ENCODE measurements at regions not wholly inside any gene's neighbourhood (a gene's known extent, or its start where the extent isn't known, plus 50 kb on each side); places are given as distances from the start of the nearest gene placed in this dataset.

DNA sequence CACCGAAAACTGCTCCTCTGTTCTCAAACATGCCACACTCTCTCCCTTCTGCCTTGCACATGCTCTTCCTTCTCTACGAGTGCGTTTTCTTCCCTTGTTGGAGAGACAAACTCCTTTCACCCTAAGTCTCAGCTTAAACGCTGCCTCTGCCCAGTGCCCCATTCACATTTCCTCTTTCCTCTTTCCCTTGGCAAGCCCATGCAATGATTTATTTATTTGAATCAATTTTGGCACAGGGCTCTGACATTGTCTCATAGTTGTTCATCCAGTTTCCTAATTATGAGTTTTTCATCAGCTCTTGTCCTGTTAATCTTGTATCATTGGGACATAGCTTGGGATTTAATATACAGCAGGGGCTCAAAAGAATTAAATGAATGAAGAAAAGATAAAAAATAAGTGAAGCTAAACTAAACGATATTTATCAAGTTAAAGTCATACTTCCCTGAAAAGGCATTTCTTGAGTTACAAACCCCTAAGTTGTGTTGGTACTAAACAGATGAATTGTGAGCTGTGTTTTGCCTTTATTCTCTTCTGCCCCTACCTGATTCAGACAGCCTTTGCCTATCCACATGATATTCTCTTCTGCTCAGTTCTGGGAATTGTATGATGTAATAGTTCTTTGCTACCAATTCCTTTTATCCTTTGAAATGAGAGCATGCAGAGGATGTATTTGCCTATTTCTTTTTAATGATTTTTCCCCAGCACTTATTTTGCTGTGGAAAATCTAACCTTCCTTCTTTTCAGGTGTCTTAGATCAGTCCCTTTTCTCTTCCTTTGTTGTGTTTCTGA is 704.4 kb downstream of the UTRN start:
- no peak for DNase-seq

DNA sequence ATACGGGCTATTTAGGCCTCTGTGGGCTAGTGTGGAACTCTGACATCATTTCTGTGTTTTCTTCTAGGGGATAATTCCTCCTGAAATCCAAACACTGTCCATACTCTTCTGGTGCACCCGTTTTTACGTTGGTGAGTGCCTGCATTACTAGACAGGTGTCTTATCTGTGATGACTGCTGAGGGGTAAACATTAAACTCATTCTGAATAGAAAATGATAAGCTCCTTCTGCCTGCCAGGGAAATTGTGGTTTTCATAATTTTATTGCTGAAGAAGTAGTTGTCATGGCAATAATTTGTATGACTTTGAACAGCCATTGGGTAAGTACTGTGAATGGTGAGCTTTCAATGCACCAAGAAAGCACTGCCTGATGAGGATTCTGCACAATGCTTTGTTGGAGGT is 705.6 kb downstream of the UTRN start:
- no peak for DNase-seq

- no peak for DNase-seq
Measured at GRCh38 chr6:144993870-144994269, 708.7 kb downstream of the UTRN start.

DNA sequence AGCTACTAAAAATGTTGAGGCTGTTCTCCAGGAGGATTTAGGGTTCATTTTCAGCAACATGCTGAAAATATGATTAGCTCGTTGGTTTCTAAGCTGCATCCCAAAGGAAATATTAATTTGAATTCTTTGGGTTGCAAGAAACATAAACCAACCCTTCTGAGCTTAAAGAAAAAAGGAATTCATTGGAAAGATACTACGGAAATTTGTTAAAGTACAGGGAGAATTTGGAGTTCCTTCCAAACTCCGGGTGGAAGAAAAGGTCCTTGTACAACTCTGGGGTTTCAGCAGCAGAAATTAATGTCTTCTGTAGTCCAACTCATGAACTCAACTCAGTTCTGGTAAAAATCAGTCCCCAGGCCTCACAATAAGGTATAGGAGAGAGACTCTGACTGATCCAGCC is 712.9 kb downstream of the UTRN start:
- DNase-seq = no peak

GRCh38 chr6:144999127-144999526 is 714.0 kb downstream of the UTRN start:
- no peak for DNase-seq

DNA sequence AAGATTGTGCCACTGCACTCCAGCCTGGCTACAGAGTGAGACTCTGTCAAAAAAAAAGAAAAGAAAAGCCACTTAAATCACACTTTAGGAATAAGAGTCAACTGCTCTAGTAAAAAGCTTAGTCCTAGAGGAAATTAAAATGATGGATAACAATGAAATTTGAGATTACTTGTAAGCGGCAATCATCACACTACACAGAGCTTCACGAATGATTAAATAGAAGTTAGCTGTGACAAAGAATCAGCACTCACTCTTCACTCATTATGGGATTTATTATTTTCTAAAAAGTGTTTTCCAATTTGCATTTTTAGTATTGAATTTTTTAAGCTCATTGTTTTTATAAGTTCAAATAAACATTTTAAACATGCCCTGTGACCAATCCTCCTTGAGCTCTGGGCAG is 718.0 kb downstream of the UTRN start:
- no peak for DNase-seq

DNA sequence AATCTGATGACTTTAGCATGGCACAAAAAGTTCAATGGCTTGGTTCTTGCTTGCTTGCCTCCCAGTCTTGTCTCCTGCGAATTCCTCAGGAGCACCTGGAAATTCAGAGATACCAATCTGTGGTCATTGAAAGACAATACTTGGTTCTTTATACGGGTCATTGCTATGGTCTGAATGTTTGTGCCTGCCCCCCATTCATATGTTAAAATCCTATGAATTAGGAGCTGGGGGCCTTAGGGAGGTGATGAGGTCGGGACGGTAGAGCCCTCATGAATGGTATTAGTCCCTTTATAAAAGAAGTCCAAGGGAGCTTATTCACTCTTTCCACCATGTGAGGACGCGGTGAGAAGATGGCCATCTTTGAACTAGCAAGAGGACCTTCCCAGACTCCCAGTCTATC is 721.8 kb downstream of the UTRN start:
- no peak for DNase-seq

DNA sequence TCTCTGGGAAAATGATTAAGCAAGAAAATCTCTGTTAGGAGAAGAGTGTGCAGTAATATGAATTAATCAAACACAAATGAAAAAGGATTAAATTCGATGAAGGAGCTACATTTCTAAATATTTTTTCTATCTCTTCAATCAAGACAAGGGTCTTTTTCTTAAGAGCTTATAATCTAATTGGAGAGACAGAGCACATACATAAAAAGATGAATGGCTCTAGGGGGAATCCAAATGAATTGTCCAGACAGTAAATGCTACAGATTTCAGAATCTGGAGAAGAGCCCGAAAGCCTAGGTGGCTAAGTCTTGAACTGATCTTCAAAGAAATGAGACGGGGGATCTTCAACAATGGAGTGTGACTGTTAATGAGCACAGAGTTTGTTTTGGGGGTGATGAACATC is 723.6 kb downstream of the UTRN start:
- DNase-seq = no peak

- no peak for DNase-seq
Measured at GRCh38 chr6:145009711-145010110, 724.6 kb downstream of the UTRN start.

DNA sequence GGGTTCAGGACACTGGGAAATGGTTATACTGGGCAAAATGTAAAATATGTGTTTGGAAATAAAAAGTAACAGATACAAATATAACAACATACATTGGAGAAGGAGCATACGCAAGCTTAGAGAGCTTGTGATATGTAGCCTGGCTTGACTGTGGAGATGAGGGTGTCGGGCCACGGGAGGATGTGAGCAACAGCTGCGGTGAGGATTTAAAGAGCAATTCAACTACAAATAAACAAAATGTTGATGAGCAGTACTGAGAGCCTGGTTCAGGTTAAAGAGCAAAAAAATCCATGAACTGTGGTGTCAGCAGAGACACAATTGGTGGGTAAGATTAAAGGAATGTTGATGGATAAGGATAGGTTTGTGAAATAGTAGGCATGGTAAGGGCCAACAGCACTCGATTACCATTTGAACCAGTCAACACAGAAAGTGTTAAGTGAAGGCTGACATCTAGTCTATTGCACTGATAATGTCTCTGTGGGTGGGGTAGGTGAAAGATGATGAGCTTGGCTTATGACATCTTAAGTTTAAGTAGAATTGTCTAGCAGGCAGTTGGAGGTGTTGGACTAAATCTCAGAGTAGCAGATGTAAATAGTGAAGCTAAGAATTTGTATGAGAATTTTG is 723.2 kb downstream of the EPM2A start:
- DNase-seq = no peak

DNA sequence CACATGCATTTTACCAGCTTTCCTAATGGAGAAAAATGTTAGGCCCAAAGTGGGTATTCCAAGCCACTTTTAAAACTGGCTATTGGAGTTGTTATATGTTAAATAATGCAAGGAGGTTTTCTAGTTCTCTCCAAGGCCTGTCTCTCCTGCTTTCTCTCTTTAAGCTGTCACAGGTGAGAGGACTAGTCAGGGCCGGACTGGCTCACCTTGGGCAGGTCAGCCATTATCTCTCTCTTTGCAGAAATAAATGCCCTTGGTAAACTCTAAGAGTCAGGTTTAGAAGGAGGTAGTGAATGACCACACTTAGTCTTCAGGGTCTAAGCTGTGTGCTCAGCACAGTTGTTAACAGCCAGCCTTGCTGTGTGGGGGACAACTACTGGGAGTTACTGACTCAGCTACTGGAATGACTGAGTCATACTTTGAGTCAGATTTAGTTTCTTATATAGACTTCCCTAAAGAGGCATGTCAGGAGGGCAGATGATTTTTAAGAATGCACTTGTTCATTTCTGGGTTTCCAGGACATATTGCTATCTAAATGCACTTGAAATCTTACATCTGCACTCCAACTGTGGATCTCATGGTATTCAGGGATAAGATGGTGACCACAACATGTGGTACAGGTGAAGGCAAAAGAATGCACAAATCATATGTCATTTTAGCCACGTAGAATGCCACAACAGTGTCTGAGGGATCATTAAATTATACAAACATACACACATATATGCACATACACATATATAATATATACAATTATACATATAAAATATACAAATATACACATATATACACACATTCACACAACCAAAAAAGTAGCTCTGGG is 719.4 kb downstream of the EPM2A start:
- DNase-seq = peak; percentile 94

GRCh38 chr6:145017051-145017450 is 718.3 kb downstream of the EPM2A start:
- DNase-seq = no peak

GRCh38 chr6:145017516-145017915 is 717.8 kb downstream of the EPM2A start:
- DNase-seq = peak; percentile 21

DNA sequence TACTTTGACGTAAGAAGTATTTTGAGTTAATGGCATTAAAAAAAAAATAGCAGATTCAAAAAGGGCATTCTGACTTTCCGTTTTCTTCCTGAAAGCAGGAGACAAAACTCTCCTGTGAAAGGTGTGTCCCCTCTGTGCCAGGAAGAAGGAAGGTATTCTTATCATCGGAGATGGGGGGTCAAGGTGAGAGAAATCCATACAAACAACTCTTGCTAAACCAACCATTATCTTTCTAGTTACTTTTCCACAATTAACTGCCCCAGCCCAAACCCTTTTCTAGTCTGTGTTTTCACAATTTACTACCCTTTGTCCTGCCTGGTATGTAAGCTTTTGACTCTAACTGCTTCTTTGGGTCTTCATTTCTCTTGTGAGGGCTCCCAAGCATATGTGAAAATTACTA is 717.3 kb downstream of the EPM2A start:
- no peak for DNase-seq

DNA sequence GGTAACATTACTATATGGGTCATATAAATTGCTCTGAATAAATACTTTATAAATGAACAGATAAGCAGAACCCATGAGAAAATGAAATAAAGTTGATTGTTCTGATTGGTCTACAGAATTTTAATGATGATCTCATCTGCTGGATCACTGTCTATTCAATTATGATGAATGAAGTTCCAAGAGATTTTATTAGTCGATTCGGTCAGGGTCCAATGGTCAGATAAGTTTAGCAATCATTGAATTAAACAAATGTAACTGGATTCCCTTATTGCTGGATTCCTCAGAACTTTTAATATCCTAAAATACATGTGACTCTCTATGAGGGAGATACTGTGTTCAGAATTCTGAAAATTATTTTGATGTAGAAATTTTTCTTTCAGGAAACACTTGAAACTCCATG is 715.2 kb downstream of the EPM2A start:
- DNase-seq = no peak

- DNase-seq = no peak
Measured at GRCh38 chr6:145020543-145020942, 714.8 kb downstream of the EPM2A start.

DNA sequence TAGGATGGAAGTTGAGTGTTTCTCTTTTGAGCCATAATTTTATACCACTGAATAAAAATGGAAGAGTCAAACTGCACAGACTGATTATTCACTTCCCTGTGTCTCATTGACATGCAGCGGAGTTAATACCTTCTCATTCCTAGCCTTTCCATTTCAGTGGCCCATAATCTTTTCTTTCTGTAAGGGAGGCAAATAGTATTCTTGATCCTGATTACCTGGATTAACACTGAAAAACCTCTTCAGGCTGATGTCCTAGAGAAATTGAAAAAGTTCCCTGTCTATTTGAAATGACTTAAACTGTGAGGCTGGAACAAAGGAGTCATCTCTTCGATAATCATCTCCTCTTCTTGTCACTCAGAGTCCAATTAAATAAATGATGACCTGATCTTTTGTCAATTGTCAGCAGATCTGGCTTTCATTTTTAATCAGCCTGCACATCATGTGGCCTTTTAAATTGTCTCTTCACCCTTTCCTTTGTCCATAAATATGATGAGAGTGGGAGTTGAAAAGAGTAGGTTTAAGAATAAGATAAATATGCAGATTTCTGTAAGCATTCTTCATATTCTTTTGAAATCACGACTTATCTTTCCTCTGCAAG is 713.0 kb downstream of the EPM2A start:
- DNase-seq = no peak

DNA sequence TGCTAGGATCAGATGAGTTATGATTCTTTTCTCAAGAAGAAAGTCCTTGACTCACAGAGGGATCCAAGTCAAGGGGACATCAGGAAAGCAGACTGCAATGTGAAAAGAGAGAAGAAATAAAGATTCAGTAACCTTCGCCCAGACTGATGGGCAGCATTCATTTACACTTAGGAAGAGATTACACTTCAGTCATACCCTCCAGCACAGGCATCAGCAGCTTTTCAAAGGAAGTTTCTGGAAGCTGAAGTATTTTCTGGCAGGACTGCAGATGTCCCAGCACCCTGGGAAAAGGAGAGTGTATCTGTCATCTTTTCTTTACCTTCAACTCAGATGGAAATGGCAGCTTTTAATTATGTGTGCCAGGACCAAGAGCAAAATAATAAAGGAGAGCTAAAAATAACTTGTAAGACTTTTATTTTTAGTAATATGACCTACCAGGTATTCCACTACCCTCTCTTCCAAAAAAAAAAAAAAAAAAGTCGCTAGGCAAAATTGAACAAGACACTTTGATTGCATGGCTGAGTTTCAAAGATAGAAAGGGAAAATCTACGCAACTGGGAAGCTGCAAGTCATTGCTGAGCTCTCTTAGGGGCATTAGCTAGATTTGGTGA is 712.1 kb downstream of the EPM2A start:
- DNase-seq = no peak

GRCh38 chr6:145025488-145025887 is 709.8 kb downstream of the EPM2A start:
- DNase-seq = no peak

DNA sequence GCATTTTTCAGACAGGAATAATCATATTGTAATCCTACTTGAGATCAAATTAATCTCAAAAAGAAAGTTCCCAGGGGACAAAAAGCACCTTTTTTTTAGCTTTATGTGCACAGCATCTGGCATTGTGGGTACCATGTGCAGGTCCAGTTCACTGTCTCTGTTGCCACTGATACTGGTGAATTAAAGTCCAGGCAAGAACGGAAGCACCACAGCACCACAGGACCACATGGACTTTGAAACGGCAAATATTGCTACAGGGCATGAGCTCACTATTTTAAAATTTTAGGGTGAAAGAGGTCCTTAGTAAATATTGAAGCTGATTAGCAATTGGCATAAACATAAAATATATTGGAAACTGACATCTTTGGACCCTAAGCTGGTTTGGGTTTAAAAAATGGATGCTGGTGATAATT is 709.0 kb downstream of the EPM2A start:
- DNase-seq = no peak

DNA sequence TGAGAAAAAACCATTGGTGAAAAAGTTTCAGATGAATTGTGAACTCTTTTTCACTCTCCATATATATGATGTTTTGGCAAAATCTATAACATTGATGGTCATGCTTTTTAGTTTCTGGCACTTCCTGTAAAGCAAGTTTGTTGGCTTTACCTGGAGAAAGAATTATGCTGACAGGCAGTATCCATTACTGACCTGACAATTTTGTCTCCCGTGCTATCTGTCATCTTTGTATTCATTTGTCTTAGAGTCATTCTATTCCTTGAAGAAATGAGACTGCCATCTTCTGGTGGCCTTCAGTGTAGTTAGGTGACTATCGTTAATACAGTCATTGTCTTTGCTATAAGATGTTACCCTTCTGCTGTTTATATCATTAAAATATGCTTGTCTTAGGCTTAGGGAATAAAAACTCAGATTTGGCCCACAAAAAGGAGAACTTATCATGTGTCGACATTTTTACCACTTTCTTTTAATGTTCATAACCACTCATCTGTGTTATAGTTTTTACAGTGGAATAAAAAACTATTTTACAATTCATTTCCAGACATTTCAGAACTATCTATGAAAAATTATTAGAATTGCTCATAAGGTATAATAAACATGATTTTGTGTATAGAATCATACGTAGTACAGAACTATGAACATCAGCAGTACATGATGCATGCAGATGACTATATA is 707.0 kb downstream of the EPM2A start:
- peak; percentile 39 for DNase-seq

- peak; percentile 29 for DNase-seq
Measured at GRCh38 chr6:145031001-145031400, 704.3 kb downstream of the EPM2A start.
